ENCODE measurements at regions not wholly inside any gene's neighbourhood (a gene's known extent, or its start where the extent isn't known, plus 50 kb on each side); places are given as distances from the start of the nearest gene placed in this dataset.

- DNase-seq: no peak
Observed at GRCh38 chr2:40809156-40809555, 357.3 kb upstream of the SLC8A1 start.

DNA sequence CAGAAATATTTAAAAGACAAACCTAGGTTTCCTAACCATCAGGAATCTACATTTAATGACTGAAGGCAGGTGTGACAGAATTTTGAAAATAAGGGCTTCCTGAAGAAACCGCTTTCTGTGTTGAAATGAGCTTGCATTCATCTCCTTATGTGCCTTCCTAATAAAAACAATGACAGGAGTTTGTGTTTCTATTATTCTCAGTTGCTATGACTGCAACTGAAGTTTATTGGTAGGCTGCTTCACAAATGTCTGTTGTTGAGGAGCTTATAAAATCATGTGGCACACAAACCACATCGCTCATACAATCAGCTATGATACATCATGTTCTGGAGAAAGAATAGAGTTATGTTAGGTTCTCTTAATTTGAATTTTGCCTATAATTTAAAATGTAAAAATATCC lies 362.7 kb upstream of the SLC8A1 start:
- no peak for DNase-seq

DNA sequence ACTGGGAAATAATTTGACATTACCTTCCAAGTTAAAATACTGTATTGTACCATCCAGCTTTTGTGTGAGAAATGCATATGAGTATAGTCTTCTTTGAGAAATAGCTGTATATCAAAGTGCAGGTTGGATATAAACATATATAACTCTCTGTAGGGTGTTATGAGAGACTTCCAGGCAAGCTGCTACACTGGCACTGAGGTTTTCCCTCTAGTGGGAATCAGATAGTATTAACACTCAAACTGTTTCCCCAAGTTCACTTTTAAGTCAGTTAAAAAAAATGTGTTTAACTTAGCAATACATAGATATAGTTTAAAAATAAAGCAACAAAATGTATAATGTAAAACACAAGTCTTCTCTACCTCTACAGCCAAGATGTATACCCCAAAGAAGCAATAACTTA lies 368.4 kb upstream of the SLC8A1 start:
- no peak for DNase-seq

- DNase-seq: no peak
Observed at GRCh38 chr2:40823478-40823877, 371.6 kb upstream of the SLC8A1 start.

GRCh38 chr2:40824278-40824677 lies 372.4 kb upstream of the SLC8A1 start:
- DNase-seq: no peak

- DNase-seq: no peak
Observed at GRCh38 chr2:40827392-40827791, 375.5 kb upstream of the SLC8A1 start.

DNA sequence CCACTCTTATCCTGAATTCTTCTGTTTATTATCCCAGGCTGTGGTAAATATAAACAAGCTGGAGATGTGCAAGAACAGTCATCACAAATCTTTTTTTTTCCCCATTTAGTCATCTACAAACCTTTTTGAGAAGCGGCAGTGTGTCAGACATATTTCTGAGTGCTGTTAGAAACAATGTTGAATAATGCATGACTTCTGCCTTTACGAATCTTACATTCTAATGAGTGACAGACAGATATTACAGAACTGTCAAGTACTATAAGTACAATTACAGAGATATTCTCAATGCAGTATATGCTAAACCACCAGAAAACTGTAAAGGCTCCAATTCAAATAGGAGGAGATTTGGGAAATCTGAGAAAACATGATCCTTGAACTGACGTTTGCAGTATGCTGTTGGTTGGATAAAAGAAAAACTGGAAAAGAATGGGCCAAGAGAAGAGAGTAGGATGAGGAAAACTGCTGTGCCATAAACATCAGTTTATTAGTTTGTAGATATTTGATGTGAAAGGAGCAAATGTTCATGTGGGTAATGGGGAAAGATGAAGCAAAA lies 379.5 kb upstream of the SLC8A1 start:
- DNase-seq: no peak

DNA sequence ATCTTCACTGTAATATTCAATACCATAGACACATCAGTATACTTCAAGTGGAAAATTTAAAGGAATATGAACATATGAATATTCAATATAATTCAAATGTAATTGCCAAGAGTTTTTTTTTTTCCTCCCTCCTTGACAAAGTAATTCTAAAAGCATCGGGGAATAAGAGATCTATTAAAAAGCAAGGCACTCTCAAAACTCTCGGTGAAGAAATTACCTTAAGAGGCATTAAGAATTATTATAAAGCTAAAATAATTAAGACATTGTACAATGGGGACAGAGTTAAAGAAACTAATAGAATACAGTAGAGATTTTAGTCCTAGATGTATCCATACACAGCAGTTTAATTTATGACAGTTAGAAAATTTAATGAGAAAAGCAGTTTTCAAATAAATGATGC lies 390.0 kb upstream of the SLC8A1 start:
- DNase-seq: no peak

DNA sequence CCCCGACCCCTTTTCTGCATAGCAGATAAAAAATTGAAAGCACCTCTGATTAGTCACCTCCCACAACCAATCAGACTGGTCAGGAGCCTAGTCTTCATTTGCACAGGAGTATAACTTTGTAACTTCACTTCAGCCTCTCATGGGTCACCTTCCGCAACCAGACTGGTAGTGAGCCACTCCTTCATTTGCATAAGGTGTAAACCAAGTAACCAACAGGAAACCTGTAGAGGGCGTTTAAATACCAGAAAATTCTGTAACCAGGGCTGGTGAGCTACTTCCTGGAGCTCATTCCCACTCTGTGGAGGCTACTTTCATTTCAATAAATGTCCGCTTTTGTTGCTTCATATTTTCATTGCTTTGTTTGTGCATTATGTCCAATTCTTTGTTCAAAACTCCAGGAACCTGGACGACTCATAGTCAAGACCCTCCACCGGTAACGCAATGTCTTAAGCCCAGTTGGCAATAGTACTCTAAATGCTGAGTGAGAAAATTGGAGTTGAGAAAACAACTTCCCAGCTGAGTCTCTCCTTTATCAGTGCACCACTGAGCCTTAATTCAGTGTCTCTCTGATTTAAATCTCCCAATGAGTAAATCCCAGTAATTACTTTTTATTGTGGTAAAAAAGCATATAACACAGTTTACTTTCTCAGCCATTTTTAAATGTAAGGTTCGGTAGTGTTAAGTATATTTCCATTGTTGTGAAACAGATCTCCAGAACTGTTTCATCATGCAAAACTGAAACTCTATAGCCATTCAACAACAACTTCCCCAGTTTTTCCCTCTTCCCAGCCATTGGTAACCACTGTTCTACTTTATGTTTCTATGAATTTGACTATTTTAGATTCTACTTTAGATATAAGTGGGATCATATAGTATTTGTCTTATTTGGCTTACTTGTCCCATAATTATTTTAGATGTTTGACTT lies 392.7 kb upstream of the SLC8A1 start:
- no peak for DNase-seq

DNA sequence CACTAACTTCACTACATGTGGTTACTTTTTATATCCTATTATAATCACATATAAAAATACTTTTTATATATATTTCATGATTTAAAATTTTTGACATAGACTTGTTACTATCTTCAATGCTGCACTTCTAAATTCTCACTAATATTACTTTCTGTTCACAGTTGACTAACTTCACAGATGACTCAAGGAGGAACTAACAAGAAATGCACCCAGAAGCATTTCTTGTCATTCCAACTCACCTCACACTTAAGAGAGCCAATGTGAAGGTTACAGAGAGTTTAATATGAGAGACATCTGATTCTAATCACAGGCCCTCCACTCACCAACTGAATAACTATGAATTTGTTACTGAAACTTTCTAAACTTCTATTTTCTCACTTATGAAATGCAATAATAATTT lies 399.8 kb upstream of the SLC8A1 start:
- DNase-seq: no peak

DNA sequence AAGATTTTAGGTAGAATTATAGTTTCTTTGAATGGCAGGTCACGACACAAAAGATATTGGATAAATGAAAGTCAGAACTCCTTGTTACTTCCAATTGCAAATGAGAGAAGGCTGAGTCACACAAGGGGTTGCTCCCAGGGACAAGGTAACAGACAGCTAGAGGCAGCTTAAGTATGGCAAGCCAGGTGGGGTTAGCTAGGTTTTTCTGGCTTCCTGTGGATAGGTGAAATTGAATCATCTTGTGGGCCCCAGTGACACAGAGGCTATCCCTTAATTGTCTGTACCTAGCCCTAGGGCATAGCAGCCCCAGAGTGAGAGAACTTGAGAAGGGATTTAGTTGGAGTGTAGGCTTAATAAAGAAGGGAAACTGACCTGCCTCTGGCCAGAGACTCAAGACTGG lies 407.7 kb upstream of the SLC8A1 start:
- DNase-seq: no peak

GRCh38 chr2:40867829-40868228 lies 415.9 kb upstream of the SLC8A1 start:
- no peak for DNase-seq

DNA sequence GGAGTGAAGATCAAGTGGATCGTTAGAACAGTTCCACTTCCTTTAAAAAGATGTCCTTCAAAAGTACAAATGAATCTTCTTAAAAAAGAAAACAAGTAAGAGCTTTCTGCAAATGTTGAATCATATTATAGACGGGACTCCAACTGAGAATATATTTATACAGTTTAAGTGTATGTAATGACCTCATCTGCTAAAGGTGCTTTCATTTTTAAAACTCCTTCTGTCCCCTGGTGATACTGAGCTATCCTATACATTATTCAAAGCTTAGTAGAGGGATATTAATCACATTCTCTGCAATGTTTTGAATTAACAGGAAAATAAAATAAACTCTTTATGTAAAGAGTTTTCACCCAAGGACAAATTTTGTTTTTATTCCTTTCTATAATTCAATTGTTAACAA lies 420.7 kb upstream of the SLC8A1 start:
- DNase-seq: no peak

- no peak for DNase-seq
Observed at GRCh38 chr2:40874380-40874779, 422.5 kb upstream of the SLC8A1 start.

DNA sequence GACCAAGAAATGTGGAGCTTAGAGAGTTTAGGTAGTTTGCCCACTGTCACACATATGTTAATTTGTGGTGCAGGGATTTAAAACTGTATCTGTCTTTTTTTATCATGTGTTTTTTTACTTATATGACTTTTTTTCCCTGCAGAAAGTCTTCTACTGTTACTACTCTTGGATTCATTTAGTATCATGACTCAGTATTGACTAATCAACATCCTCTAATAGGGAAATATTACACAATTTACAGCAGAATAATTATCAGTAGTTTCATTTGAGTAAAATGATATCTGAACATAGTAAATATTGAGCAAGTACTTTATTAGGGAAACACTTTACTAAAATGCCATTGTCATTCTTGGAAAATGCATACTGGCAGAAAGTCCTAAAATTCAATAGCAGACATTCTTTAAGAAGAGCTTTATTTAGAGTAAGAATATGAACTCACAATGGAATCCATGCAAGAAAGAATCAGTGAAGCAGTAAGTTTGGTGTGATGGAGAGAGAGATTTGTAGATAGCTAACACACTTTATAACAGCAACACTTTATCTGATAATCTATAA lies 425.9 kb upstream of the SLC8A1 start:
- DNase-seq: no peak

GRCh38 chr2:40879305-40879704 lies 427.4 kb upstream of the SLC8A1 start:
- DNase-seq: no peak

- DNase-seq: no peak
Observed at GRCh38 chr2:40886100-40886499, 434.2 kb upstream of the SLC8A1 start.

- DNase-seq: no peak
Observed at GRCh38 chr2:40886655-40887054, 434.8 kb upstream of the SLC8A1 start.

GRCh38 chr2:40896358-40896757 lies 444.5 kb upstream of the SLC8A1 start:
- DNase-seq: no peak

GRCh38 chr2:40914666-40915065 lies 462.8 kb upstream of the SLC8A1 start:
- DNase-seq: no peak

- no peak for DNase-seq
Observed at GRCh38 chr2:40915651-40916050, 463.8 kb upstream of the SLC8A1 start.

DNA sequence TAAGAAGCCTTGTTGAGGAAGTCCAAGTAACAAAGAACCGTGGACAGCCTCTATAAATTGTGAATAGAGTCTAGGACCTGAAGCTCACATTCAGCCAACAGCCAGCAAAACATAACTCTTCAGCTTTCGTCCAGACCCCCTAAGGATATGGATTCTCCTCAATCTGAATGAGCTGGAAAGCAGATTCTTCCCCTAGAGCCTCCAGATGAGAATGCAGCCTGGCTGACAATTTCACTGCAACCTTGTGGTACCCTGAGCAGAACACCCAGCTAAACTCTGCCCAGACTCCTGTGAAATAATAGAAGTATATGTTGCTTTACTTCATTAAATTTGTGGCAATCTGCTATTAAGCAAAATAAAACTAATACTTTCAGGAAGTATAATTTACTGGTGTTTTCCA lies 483.5 kb upstream of the SLC8A1 start:
- no peak for DNase-seq

GRCh38 chr2:40937284-40937683 lies 485.4 kb upstream of the SLC8A1 start:
- no peak for DNase-seq

- DNase-seq: no peak
Observed at GRCh38 chr2:40953341-40953740, 501.5 kb upstream of the SLC8A1 start.
